Hematopoietic multipotent progenitor cell (in vitro differentiated cells): ENCODE measurements at regions not wholly inside any gene's neighbourhood (a gene's known extent, or its start where the extent isn't known, plus 50 kb on each side); places are given as distances from the start of the nearest gene placed in this dataset. TPM values are rescaled to one million over a fixed set of nuclear protein-coding genes. Genes with fewer than 3 reads are reported as not detected.

Experiments
- small RNA-seq: library from RNA; depleted of rRNA; stranded (forward); fragments of <200 nt; gene quantifications from one replicate; pipeline ENCODE3, GENCODE V24; 2012

Small RNAs in the stretch of these regions (small RNA-seq; reads per million reads assigned to genes)
- not detected for gene AC004486.1
- gene MIR4494 = not detected
- not detected for gene RF00264
